Endothelial cell (in vitro differentiated cells): ENCODE measurements at regions not wholly inside any gene's neighbourhood (a gene's known extent, or its start where the extent isn't known, plus 50 kb on each side); places are given as distances from the start of the nearest gene placed in this dataset.

Experiments
- DNase-seq: peaks from one replicate; pipeline ENCODE4 v3.0.0; 2021; ENCODE audit warnings: low spot score
- H3K27ac Mint-ChIP-seq: one replicate; pipeline ENCODE4 v1.8.0; 2021; ENCODE audit warnings: mixed read lengths, inconsistent platforms; ENCODE audit not compliant: unreplicated experiment
- H3K27me3 Mint-ChIP-seq: one replicate; pipeline ENCODE4 v1.8.0; 2021; ENCODE audit warnings: mild to moderate bottlenecking, moderate library complexity, mixed read lengths, inconsistent platforms; ENCODE audit not compliant: unreplicated experiment
- H3K36me3 Mint-ChIP-seq: one replicate; pipeline ENCODE4 v1.8.0; 2021; ENCODE audit warnings: mild to moderate bottlenecking, low read depth, mixed read lengths, inconsistent platforms; ENCODE audit not compliant: unreplicated experiment
- H3K4me1 Mint-ChIP-seq: one replicate; pipeline ENCODE4 v1.8.0; 2021; ENCODE audit warnings: mild to moderate bottlenecking, mixed read lengths, inconsistent platforms; ENCODE audit not compliant: unreplicated experiment
- H3K4me3 Mint-ChIP-seq: one replicate; pipeline ENCODE4 v1.8.0; 2021; ENCODE audit warnings: mild to moderate bottlenecking, mixed read lengths, inconsistent platforms; ENCODE audit not compliant: unreplicated experiment
- H3K9me3 Mint-ChIP-seq: one replicate; pipeline ENCODE4 v1.8.0; 2021; ENCODE audit warnings: mixed read lengths, inconsistent platforms; ENCODE audit not compliant: unreplicated experiment
- CTCF ChIP-seq: fragments of 200-600 bp; sonication (generic); IDR thresholded peaks from one replicate; pipeline ENCODE4 v1.5.0; 2021; ENCODE audit warnings: antibody characterized with exemption; ENCODE audit not compliant: unreplicated experiment

GRCh38 chr17:36807496-36808179 is 129.6 kb upstream of the LHX1 start:
- no peak overlapping the region for H3K27ac Mint-ChIP-seq
- H3K9me3 Mint-ChIP-seq = no peaks in the 10 kb centered on the region
- no peak for DNase-seq
- peaks cover 9% of the 10 kb centered on the region for H3K4me1 Mint-ChIP-seq
- H3K27me3 Mint-ChIP-seq = peaks cover 5% of the 10 kb centered on the region
- TF ChIP-seq CTCF = no peak
- no peak overlapping the region for H3K4me3 Mint-ChIP-seq
- H3K36me3 Mint-ChIP-seq = peaks cover 4% of the 10 kb centered on the region

- Mint-ChIP-seq H3K27me3 (peaks cover 6% of the 10 kb centered on the region), H3K4me3 (no peak overlapping the region)
- no peak for TF ChIP-seq CTCF
These were observed 129.1 kb upstream of the LHX1 start for GRCh38 chr17:36808180-36808661.

GRCh38 chr17:36812762-36813161 is 124.5 kb upstream of the LHX1 start:
- peaks cover 27% of the 10 kb centered on the region for H3K4me1 Mint-ChIP-seq
- H3K27me3 Mint-ChIP-seq = peaks cover 15% of the 10 kb centered on the region
- no peak for TF ChIP-seq CTCF
- H3K9me3 Mint-ChIP-seq = no peaks in the 10 kb centered on the region
- DNase-seq = peak; percentile 22
- no peak overlapping the region for H3K27ac Mint-ChIP-seq
- no peaks in the 10 kb centered on the region for H3K36me3 Mint-ChIP-seq
- H3K4me3 Mint-ChIP-seq = no peak overlapping the region

More at GRCh38 chr17:36808180-36808661, 129.1 kb upstream of the LHX1 start:
- Mint-ChIP-seq H3K9me3 (no peaks in the 10 kb centered on the region), H3K36me3 (peaks cover 4% of the 10 kb centered on the region), H3K27ac (no peak overlapping the region), H3K4me1 (peaks cover 15% of the 10 kb centered on the region)
- peak; percentile 56 for DNase-seq

GRCh38 chr17:36813357-36813756 is 123.9 kb upstream of the LHX1 start:
- no peaks in the 10 kb centered on the region for H3K9me3 Mint-ChIP-seq
- H3K4me1 Mint-ChIP-seq = peaks cover 27% of the 10 kb centered on the region
- no peak overlapping the region for H3K27ac Mint-ChIP-seq
- no peak overlapping the region for H3K4me3 Mint-ChIP-seq
- H3K27me3 Mint-ChIP-seq = peaks cover 17% of the 10 kb centered on the region
- no peak for TF ChIP-seq CTCF
- no peak for DNase-seq
- no peaks in the 10 kb centered on the region for H3K36me3 Mint-ChIP-seq

GRCh38 chr17:36813957-36814563 is 123.2 kb upstream of the LHX1 start:
- Mint-ChIP-seq H3K27ac (no peak overlapping the region), H3K9me3 (no peaks in the 10 kb centered on the region), H3K4me1 (peaks cover 27% of the 10 kb centered on the region), H3K36me3 (no peaks in the 10 kb centered on the region), H3K27me3 (peaks cover 19% of the 10 kb centered on the region), H3K4me3 (no peak overlapping the region)
- no peak for TF ChIP-seq CTCF
- DNase-seq = no peak
